ENCODE measurements at regions not wholly inside any gene's neighbourhood (a gene's known extent, or its start where the extent isn't known, plus 50 kb on each side); places are given as distances from the start of the nearest gene placed in this dataset.
"Not testable (repeated sequence)": the region's sequence is repeated elsewhere in the genome, so short reads cannot be mapped to it uniquely, and the experiment has no call there.

DNA sequence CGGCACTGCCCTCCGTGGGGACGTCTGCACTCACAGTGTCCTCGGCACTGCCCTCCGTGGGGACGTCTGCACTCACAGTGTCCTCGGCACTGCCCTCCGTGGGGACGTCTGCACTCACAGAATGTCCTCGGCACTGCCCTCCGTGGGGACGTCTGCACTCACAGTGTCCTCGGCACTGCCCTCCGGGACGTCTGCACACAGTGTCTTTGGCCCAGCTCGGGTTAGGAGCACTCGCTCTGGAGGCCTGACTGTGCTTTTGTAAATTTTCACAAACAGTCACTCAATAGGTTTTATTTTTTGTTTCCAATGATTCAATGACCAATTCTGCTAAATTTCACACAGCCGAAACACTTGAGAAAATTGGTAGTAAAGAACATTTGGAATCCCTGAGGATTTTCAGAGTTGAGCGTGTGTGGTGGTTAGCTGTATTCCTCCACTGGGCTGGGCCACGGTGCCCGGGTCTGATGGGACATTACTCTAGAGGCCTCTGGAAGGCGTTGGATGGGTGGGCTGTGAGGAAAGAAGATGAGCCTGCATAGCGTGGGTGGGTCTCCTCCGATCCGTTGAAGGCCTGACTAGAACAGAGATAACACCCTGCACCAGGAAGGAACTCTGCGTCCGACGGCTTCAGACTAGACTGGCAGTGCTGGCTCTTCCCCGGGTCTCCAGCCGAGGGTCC lies 134.8 kb downstream of the RTP5 start:
- no peak for ATAC-seq
- TF ChIP-seq ISL1 (CRISPR knock-in tag; IDR thresholded peaks at IDR 0.05) (no peak), ZC3H10 (CRISPR knock-in tag; IDR thresholded peaks at IDR 0.05) (no peak), ZNF70 (CRISPR knock-in tag; IDR thresholded peaks at IDR 0.05) (no peak), BACH2 (CRISPR knock-in tag; IDR thresholded peaks at IDR 0.05; ENCODE audit: borderline replicate concordance) (no peak), ESRRG (CRISPR knock-in tag; IDR thresholded peaks at IDR 0.05) (no peak), RARB (CRISPR knock-in tag; IDR thresholded peaks at IDR 0.05) (no peak), PPARA (CRISPR knock-in tag; IDR thresholded peaks at IDR 0.05; ENCODE audit: borderline replicate concordance) (no peak)
- TF ChIP-seq, protein P1, sequence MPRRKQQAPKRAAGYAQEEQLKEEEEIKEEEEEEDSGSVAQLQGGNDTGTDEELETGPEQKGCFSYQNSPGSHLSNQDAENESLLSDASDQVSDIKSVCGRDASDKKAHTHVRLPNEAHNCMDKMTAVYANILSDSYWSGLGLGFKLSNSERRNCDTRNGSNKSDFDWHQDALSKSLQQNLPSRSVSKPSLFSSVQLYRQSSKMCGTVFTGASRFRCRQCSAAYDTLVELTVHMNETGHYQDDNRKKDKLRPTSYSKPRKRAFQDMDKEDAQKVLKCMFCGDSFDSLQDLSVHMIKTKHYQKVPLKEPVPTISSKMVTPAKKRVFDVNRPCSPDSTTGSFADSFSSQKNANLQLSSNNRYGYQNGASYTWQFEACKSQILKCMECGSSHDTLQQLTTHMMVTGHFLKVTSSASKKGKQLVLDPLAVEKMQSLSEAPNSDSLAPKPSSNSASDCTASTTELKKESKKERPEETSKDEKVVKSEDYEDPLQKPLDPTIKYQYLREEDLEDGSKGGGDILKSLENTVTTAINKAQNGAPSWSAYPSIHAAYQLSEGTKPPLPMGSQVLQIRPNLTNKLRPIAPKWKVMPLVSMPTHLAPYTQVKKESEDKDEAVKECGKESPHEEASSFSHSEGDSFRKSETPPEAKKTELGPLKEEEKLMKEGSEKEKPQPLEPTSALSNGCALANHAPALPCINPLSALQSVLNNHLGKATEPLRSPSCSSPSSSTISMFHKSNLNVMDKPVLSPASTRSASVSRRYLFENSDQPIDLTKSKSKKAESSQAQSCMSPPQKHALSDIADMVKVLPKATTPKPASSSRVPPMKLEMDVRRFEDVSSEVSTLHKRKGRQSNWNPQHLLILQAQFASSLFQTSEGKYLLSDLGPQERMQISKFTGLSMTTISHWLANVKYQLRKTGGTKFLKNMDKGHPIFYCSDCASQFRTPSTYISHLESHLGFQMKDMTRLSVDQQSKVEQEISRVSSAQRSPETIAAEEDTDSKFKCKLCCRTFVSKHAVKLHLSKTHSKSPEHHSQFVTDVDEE (CRISPR knock-in tag; IDR thresholded peaks at IDR 0.05): no peak
- TF ChIP-seq, protein P2, sequence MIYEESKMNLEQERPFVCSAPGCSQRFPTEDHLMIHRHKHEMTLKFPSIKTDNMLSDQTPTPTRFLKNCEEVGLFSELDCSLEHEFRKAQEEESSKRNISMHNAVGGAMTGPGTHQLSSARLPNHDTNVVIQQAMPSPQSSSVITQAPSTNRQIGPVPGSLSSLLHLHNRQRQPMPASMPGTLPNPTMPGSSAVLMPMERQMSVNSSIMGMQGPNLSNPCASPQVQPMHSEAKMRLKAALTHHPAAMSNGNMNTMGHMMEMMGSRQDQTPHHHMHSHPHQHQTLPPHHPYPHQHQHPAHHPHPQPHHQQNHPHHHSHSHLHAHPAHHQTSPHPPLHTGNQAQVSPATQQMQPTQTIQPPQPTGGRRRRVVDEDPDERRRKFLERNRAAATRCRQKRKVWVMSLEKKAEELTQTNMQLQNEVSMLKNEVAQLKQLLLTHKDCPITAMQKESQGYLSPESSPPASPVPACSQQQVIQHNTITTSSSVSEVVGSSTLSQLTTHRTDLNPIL (CRISPR knock-in tag; IDR thresholded peaks at IDR 0.05; ENCODE audit: low read depth): no peak
- TF ChIP-seq, protein P3, sequence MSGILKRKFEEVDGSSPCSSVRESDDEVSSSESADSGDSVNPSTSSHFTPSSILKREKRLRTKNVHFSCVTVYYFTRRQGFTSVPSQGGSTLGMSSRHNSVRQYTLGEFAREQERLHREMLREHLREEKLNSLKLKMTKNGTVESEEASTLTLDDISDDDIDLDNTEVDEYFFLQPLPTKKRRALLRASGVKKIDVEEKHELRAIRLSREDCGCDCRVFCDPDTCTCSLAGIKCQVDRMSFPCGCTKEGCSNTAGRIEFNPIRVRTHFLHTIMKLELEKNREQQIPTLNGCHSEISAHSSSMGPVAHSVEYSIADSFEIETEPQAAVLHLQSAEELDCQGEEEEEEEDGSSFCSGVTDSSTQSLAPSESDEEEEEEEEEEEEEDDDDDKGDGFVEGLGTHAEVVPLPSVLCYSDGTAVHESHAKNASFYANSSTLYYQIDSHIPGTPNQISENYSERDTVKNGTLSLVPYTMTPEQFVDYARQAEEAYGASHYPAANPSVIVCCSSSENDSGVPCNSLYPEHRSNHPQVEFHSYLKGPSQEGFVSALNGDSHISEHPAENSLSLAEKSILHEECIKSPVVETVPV (CRISPR knock-in tag; IDR thresholded peaks at IDR 0.05): no peak

DNA sequence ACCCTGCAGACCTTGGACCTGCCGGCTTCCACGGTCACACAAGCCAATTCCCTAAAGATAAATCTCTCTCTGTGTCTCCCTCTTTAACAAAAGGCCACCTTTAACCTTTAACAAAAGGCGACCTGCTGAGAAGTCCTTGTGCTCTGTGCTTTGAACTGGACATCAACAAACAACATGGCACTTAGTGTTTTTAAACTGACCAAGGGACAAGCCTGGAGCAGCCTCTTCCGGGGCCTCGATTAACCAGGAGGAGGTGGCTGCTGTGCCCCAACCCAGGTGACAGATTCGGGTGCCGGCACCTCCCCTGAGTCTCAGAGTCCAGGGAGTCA lies 135.3 kb downstream of the RTP5 start:
- ATAC-seq: no peak
- TF ChIP-seq ZNF70 (CRISPR knock-in tag; IDR thresholded peaks at IDR 0.05): no peak
- no peak for TF ChIP-seq ZNF8 (CRISPR knock-in tag; IDR thresholded peaks at IDR 0.05)
- no peak for TF ChIP-seq CSDC2 (CRISPR knock-in tag; IDR thresholded peaks at IDR 0.05)

DNA sequence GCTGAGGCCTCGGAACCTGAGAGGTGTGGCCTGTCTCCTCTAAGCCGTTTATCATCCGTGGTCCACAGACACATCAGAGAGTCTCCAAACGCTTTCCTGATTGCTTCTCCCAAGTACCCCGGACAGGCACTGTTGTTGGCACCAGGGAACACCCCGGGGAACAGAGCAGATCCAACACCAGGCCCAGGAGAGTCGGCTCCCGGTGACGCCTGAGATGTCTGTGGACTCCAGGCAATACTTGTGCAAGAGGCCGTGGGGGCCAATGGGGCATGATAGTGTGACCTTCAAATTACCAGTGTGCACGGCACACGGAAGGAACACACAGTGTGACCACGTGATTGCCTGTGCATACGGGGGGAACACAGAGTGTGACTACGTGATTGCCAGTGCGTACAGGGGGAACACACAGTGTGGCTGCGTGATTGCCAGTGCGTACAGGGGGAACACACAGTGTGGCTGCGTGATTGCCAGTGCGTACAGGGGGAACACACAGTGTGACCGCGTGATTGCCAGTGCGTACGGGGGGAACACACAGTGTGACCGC lies 136.6 kb downstream of the RTP5 start:
- ATAC-seq: not testable (repeated sequence)

DNA sequence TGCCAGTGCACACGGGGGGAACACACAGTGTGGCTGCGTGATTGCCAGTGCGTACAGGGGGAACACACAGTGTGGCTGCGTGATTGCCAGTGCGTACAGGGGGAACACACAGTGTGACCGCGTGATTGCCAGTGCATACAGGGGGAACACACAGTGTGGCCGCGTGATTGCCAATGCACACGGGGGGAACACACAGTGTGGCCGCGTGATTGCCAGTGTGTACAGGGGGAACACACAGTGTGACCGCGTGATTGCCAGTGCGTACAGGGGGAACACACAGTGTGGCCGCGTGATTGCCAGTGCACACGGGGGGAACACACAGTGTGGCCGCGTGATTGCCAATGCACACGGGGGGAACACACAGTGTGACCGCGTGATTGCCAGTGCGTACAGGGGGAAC lies 139.4 kb downstream of the RTP5 start:
- not testable (repeated sequence) for ATAC-seq

DNA sequence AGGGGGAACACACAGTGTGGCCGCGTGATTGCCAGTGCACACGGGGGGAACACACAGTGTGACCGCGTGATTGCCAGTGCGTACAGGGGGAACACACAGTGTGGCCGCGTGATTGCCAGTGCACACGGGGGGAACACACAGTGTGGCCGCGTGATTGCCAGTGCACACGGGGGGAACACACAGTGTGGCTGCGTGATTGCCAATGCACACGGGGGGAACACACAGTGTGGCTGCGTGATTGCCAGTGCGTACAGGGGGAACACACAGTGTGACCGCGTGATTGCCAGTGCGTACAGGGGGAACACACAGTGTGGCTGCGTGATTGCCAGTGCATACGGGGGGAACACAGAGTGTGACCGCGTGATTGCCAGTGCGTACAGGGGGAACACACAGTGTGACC lies 140.3 kb downstream of the RTP5 start:
- not testable (repeated sequence) for ATAC-seq

DNA sequence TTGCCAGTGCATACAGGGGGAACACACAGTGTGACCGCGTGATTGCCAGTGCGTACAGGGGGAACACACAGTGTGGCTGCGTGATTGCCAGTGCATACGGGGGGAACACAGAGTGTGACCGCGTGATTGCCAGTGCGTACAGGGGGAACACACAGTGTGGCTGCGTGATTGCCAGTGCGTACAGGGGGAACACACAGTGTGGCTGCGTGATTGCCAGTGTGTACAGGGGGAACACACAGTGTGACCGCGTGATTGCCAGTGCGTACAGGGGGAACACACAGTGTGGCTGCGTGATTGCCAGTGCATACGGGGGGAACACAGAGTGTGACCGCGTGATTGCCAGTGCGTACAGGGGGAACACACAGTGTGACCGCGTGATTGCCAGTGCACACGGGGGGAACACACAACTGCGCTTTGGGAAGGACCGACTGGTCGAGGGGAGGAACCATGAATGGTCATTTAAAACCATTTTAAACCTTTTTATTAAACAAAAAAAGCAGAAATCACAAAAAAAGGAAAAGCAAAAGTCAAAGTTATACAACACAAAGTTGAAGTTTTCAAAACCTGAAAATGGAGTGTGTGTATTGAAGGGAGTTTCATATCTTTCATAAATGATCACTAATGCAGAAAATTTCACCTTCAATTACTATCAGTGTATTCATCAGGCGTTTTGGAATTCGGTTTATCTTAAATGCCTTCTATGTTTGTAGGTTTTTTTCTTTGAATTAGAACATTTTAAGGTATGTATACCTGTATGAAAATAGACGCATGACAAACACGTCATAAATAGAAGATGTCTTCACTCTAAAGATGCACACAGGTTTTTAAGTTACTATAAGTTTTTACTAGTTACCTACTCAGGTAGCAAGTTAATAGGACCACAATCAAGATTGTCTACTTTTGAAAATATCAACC lies 141.0 kb downstream of the RTP5 start:
- peak; percentile 40 for ATAC-seq

DNA sequence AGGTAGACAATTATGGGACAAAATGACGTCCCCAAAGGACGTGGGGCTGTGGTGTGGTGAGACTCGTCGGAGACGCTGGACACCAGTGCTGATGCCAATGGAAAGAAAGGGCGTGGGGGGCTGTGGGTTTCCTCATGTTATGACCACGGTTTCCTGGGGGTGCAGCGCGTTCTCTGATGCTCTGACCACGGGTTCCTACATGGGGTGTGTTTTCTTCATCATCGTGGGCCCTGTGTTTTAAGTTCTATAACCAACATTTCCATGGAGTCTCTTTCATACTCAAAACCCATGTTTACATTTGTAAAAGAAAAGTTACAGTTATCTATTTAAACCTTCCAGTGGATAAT lies 141.6 kb downstream of the RTP5 start:
- no peak for TF ChIP-seq ESRRG (CRISPR knock-in tag; IDR thresholded peaks at IDR 0.05)
- TF ChIP-seq ZFP30 (CRISPR knock-in tag; IDR thresholded peaks at IDR 0.05): no peak
- TF ChIP-seq, protein P1 (CRISPR knock-in tag; IDR thresholded peaks at IDR 0.05): no peak
- no peak for TF ChIP-seq ZFP3 (CRISPR knock-in tag; IDR thresholded peaks at IDR 0.05)
- TF ChIP-seq ZNF8 (CRISPR knock-in tag; IDR thresholded peaks at IDR 0.05): no peak
- no peak for TF ChIP-seq GLIS3 (CRISPR knock-in tag; IDR thresholded peaks at IDR 0.05)
- no peak for TF ChIP-seq ARNTL (CRISPR knock-in tag; IDR thresholded peaks at IDR 0.05; ENCODE audit: borderline replicate concordance, low read depth)
- no peak for TF ChIP-seq TCF4 (CRISPR knock-in tag; IDR thresholded peaks at IDR 0.05; ENCODE audit: borderline replicate concordance)
- no peak for TF ChIP-seq SNAI2 (CRISPR knock-in tag; IDR thresholded peaks at IDR 0.05)
- TF ChIP-seq BACH2 (CRISPR knock-in tag; IDR thresholded peaks at IDR 0.05; ENCODE audit: borderline replicate concordance): no peak
- TF ChIP-seq OSR1 (CRISPR knock-in tag; IDR thresholded peaks at IDR 0.05): no peak
- ATAC-seq: peak; percentile 45

Data from SK-N-SH treated with all-trans-retinoic acid at 6 μM for 48 hours (cell line).